K562 (cell line): ENCODE measurements at regions not wholly inside any gene's neighbourhood (a gene's known extent, or its start where the extent isn't known, plus 50 kb on each side); places are given as distances from the start of the nearest gene placed in this dataset.

Source experiments
- ATAC-seq: fragments of 200-7000 bp; cut with Tn5 transposase; 3 replicates; pipeline ENCODE4 v1.9.1; 2020; ENCODE audit warnings: moderate library complexity
- BruUV-seq: library from RNA; stranded (reverse); fragments of 400-500 nt; replicated peaks from 2 replicates; lab custom pipeline; 2021; lab: Mats Ljungman, UMichigan
- CTCF ChIA-PET: fragments of 300-600 bp; formaldehyde crosslinking; extraction: SDS; loops from one replicate; lab custom pipeline; 2021; ENCODE audit warnings: low intra/inter-chr PET ratio; lab: Yijun Ruan, JAX
- POLR2A ChIA-PET: fragments of 300-600, 350-650 bp; sonication (Branson Sonifier 250); formaldehyde crosslinking; extraction: SDS; loops from one replicate; lab custom pipeline; 2021; ENCODE audit warnings: antibody characterized with exemption, inconsistent platforms; lab: Yijun Ruan, JAX
- DNase-seq, 4 experiments: peaks; one replicate each; pipeline versions ENCODE4 v3.0.0 to v3.0.0-alpha.2; 2011 to 2018; ENCODE audit warnings: low spot score in 3 of 4, mixed read lengths in 3 of 4; ENCODE audit errors: extremely low read depth in 1 of 4
- FAIRE-seq: peaks from 2 replicates; lab custom pipeline; 2011; peaks lifted over from hg19 to GRCh38; lab: Jason Lieb, UNC
- H2AFZ ChIP-seq: 2 replicates; pipeline ENCODE4 v1.6.0; 2011; ENCODE audit warnings: low read depth, low read length, control low read depth, inconsistent platforms
- H3K27ac ChIP-seq: fragments of 200-600 bp; 3 replicates; pipeline ENCODE4 v1.8.0; 2011; ENCODE audit warnings: low read depth, mild to moderate bottlenecking, control low read depth, inconsistent platforms, low read length, moderate library complexity, mixed read lengths; ENCODE audit errors: extremely low read depth
- H3K27me3 ChIP-seq, 2 experiments: fragments of 300-600 bp in 1 of 2; 2 replicates in 1 of 2; 3 replicates in 1 of 2; pipeline versions ENCODE4 v1.6.0 to v1.8.0; 2011; ENCODE audit warnings: inconsistent platforms in 2 of 2, low read length in 2 of 2, mild to moderate bottlenecking in 1 of 2, mixed read lengths in 1 of 2, moderate library complexity in 1 of 2; ENCODE audit not compliant: control insufficient read depth in 2 of 2, insufficient read depth in 2 of 2
- H3K36me3 ChIP-seq: fragments of 300-600 bp; 3 replicates; pipeline ENCODE4 v1.8.0; 2011; ENCODE audit warnings: mild to moderate bottlenecking, low read length, inconsistent platforms; ENCODE audit not compliant: control insufficient read depth, insufficient read depth
- H3K4me1 ChIP-seq, 2 experiments: fragments of 200-600 bp in 1 of 2; replicated peaks in 1 of 2; 2 replicates in 1 of 2; 3 replicates in 1 of 2; pipeline versions ENCODE4 v1.5.1 to v1.8.0; 2011; ENCODE audit warnings: inconsistent platforms in 2 of 2, low read length in 2 of 2, mild to moderate bottlenecking in 1 of 2, mixed read lengths in 1 of 2, moderate library complexity in 1 of 2; ENCODE audit not compliant: control insufficient read depth in 2 of 2, insufficient read depth in 2 of 2
- H3K4me2 ChIP-seq: 2 replicates; pipeline ENCODE4 v1.6.1; 2011; ENCODE audit warnings: low read length, control low read depth, inconsistent platforms, mixed read lengths; ENCODE audit not compliant: insufficient read depth
- H3K4me3 ChIP-seq: fragments of 200-600 bp; sonication (generic), shearing (Covaris generic); 2 replicates; pipeline ENCODE4 v1.5.1; 2016; ENCODE audit warnings: control low read depth, inconsistent platforms
- H3K79me2 ChIP-seq: fragments of 200-600 bp; 3 replicates; pipeline ENCODE4 v1.8.0; 2011; ENCODE audit warnings: low read length, inconsistent platforms; ENCODE audit not compliant: control insufficient read depth, insufficient read depth
- H3K9ac ChIP-seq, 2 experiments: 2 replicates each; pipeline versions ENCODE4 v1.6.0 to v1.6.1; 2011; ENCODE audit warnings: low read depth in 2 of 2, low read length in 2 of 2, control low read depth in 1 of 2, inconsistent platforms in 1 of 2, mild to moderate bottlenecking in 1 of 2, mixed read lengths in 1 of 2; ENCODE audit not compliant: insufficient read depth in 1 of 2
- H3K9me1 ChIP-seq: one replicate; pipeline ENCODE4 v1.6.0; 2011; ENCODE audit warnings: inconsistent platforms, mild to moderate bottlenecking, low read length, moderate library complexity; ENCODE audit not compliant: control insufficient read depth, insufficient read depth
- H3K9me3 ChIP-seq: replicated peaks from 2 replicates; pipeline ENCODE4 v1.5.1; 2011; ENCODE audit warnings: low read depth, low read length, inconsistent platforms; ENCODE audit not compliant: control insufficient read depth, insufficient read depth
- H4K20me1 ChIP-seq: replicated peaks from 2 replicates; pipeline ENCODE4 v1.6.1; 2011; ENCODE audit warnings: low read length, inconsistent platforms, mixed read lengths; ENCODE audit not compliant: control insufficient read depth, insufficient read depth
- DEAF1 ChIP-seq: fragments of 450-650 bp; formaldehyde crosslinking; IDR thresholded peaks from 2 replicates; pipeline ENCODE4 v1.4.0; 2020; ENCODE audit warnings: mild to moderate bottlenecking, moderate library complexity
- PRDM10 ChIP-seq: fragments of 450-650 bp; IDR thresholded peaks from 2 replicates; pipeline ENCODE4 v1.6.1; 2018; ENCODE audit not compliant: partially characterized antibody
- RFX5 ChIP-seq: IDR thresholded peaks from 2 replicates; pipeline ENCODE4 v1.6.1; 2011; ENCODE audit warnings: low read depth, mild to moderate bottlenecking, improper control_type of control experiment, low read length
- RFX7 ChIP-seq: fragments of 250-450 bp; sonication (Bioruptor Pico); IDR thresholded peaks from 2 replicates; pipeline ENCODE4 v1.5.1; 2021; ENCODE audit warnings: mild to moderate bottlenecking
- SOX6 ChIP-seq: fragments of 450-650 bp; IDR thresholded peaks from 2 replicates; pipeline ENCODE4 v1.6.1; 2014; ENCODE audit warnings: mild to moderate bottlenecking
- SPI1 ChIP-seq: IDR thresholded peaks from 2 replicates; pipeline ENCODE4 v1.6.1; 2011; ENCODE audit warnings: low read depth, low read length, control low read depth, borderline replicate concordance
- TARDBP ChIP-seq: fragments of 450-650 bp; IDR thresholded peaks from 2 replicates; pipeline ENCODE4 v1.6.1; 2016
- ZNF174 ChIP-seq: fragments of 250-450 bp; sonication (Bioruptor Pico); IDR thresholded peaks from 2 replicates; pipeline ENCODE4 v1.4.0; 2020; ENCODE audit warnings: mild to moderate bottlenecking
- ZNF79 ChIP-seq: fragments of 250-450 bp; sonication (Bioruptor Pico); IDR thresholded peaks from 2 replicates; pipeline ENCODE4 v1.4.0; 2020; ENCODE audit warnings: low read depth, mild to moderate bottlenecking, moderate library complexity
- WGBS: fragments of 100-300 bp; shearing (Covaris generic); methylation state at CpG from one replicate; pipeline ENCODE4 v1.1.6; 2016; ENCODE audit warnings: low coverage, mixed read lengths; ENCODE audit not compliant: insufficient coverage; ENCODE audit errors: missing lambda C conversion rate; 5-methylcytosine and 5-hydroxymethylcytosine counted together
- in situ Hi-C: fragments of 300-500 bp; cut with MboI; formaldehyde crosslinking; loops from 4 replicates; pipeline ENCODE4 v1.15.0; 2018; ENCODE audit warnings: inconsistent platforms, mixed read lengths
- intact Hi-C: fragments of 100-400 bp; cut with micrococcal nuclease; formaldehyde crosslinking; loops from 2 replicates; pipeline ENCODE4 v1.14.2; 2022

GRCh38 chr13:58397596-58398387 lies 766.2 kb downstream of the PCDH17 start:
- H3K27ac ChIP-seq = no peak overlapping the region
- in situ Hi-C loops (no loop called here), intact Hi-C loops (no loop called here)
- ATAC-seq = no peak
- FAIRE-seq = no peak
- BruUV-seq = no TSS peak
- 0% methylated on average over 6 of the region's 6 CpGs for WGBS
- H3K4me3 ChIP-seq = no peak overlapping the region
- DNase-seq = no peak
- ChIA-PET CTCF (no interaction called here), POLR2A (no interaction called here)
- no peak overlapping the region for H3K4me2 ChIP-seq
- H3K9ac ChIP-seq = no peak overlapping the region
- no peaks in the 10 kb centered on the region for H3K36me3 ChIP-seq
- no peak overlapping the region for H2AFZ ChIP-seq
- no peaks in the 10 kb centered on the region for H3K9me1 ChIP-seq
- H3K4me1 ChIP-seq = no peaks in the 10 kb centered on the region
- no peaks in the 10 kb centered on the region for H4K20me1 ChIP-seq
- H3K27me3 ChIP-seq = no peaks in the 10 kb centered on the region
- H3K79me2 ChIP-seq = no peaks in the 10 kb centered on the region
- no peaks in the 10 kb centered on the region for H3K9me3 ChIP-seq
- no peak for TF ChIP-seq SPI1
- no peak for TF ChIP-seq PRDM10
- TF ChIP-seq ZNF79 (CRISPR knock-in tag) = no peak
- TF ChIP-seq RFX7 (CRISPR knock-in tag) = no peak
- no peak for TF ChIP-seq DEAF1
- no peak for TF ChIP-seq RFX5
- no peak for TF ChIP-seq ZNF174 (CRISPR knock-in tag)
- no peak for TF ChIP-seq TARDBP
- TF ChIP-seq SOX6 = no peak
